MG63 (cell line): ENCODE measurements at regions not wholly inside any gene's neighbourhood (a gene's known extent, or its start where the extent isn't known, plus 50 kb on each side); places are given as distances from the start of the nearest gene placed in this dataset.
"Not testable (repeated sequence)": the region's sequence is repeated elsewhere in the genome, so short reads cannot be mapped to it uniquely, and the experiment has no call there.

Experiments
- DNase-seq: peaks from one replicate; pipeline ENCODE4 v3.0.0-alpha.2; 2020
- H3K27me3 ChIP-seq: fragments of 250-450 bp; sonication (Bioruptor Pico); 2 replicates; pipeline ENCODE4 v1.5.1; 2020; ENCODE audit warnings: mild to moderate bottlenecking, moderate library complexity
- H3K36me3 ChIP-seq: fragments of 250-450 bp; sonication (Bioruptor Pico); 2 replicates; pipeline ENCODE4 v1.5.1; 2020; ENCODE audit warnings: mild to moderate bottlenecking, moderate library complexity
- H3K4me3 ChIP-seq: fragments of 250-450 bp; sonication (Bioruptor Pico); 2 replicates; pipeline ENCODE4 v1.5.1; 2020; ENCODE audit warnings: mild to moderate bottlenecking, moderate library complexity
- H3K9me3 ChIP-seq: fragments of 250-450 bp; sonication (Bioruptor Pico); 2 replicates; pipeline ENCODE4 v1.5.1; 2020; ENCODE audit warnings: mild to moderate bottlenecking, moderate library complexity

DNA sequence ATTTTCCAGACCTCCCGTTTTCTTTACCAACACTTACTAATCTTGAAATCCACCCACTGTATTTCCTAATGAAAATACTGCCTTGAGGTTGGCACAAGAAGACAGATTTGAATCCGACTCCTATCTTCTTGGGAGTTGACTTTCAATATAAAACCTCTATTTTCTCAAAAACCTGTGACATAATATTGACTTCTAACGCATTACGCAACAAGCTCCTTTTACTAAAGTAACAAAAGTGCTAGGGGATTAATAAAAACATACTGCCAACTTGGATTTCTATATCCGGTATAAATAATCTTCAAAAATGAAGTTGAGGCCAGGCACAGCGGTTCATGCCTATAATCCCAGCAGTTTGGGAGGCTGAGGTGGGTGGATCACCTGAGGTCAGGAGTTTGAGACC lies 382.0 kb downstream of the PREX1 start:
- H3K27me3 ChIP-seq, result peaks cover 2% of the 10 kb centered on the region; the same call in 1 of the 2 replicates
- no peaks in the 10 kb centered on the region for H3K36me3 ChIP-seq
- H3K9me3 ChIP-seq, result peaks cover 7% of the 10 kb centered on the region
- DNase-seq, result no peak
- H3K4me3 ChIP-seq, result no peak overlapping the region

GRCh38 chr20:48444249-48444648 lies 383.6 kb downstream of the PREX1 start:
- no peak for DNase-seq
- Histone ChIP-seq H3K27me3 (peaks cover 9% of the 10 kb centered on the region; the same call in 1 of the 2 replicates), H3K9me3 (peaks cover 7% of the 10 kb centered on the region), H3K36me3 (no peaks in the 10 kb centered on the region), H3K4me3 (no peak overlapping the region)

GRCh38 chr20:48440916-48441315 lies 386.9 kb downstream of the PREX1 start:
- H3K9me3 ChIP-seq, result peaks cover 7% of the 10 kb centered on the region
- peaks cover 17% of the 10 kb centered on the region for H3K27me3 ChIP-seq
- DNase-seq, result no peak
- H3K36me3 ChIP-seq, result no peaks in the 10 kb centered on the region
- no peak overlapping the region for H3K4me3 ChIP-seq

- H3K4me3 ChIP-seq, H3K36me3 ChIP-seq, H3K9me3 ChIP-seq, DNase-seq: not testable (repeated sequence)
- peaks cover 17% of the 10 kb centered on the region for H3K27me3 ChIP-seq
These were observed 387.5 kb downstream of the PREX1 start for GRCh38 chr20:48440261-48440660.

- Histone ChIP-seq H3K4me3 (no peak overlapping the region), H3K9me3 (no peaks in the 10 kb centered on the region), H3K36me3 (no peaks in the 10 kb centered on the region), H3K27me3 (peaks cover 17% of the 10 kb centered on the region)
- DNase-seq, result no peak
These were observed 390.7 kb downstream of the PREX1 start for GRCh38 chr20:48437146-48437545.

GRCh38 chr20:48436609-48437008 lies 391.2 kb downstream of the PREX1 start:
- not testable (repeated sequence) for H3K36me3 ChIP-seq, H3K4me3 ChIP-seq, H3K9me3 ChIP-seq, DNase-seq
- H3K27me3 ChIP-seq, result peaks cover 17% of the 10 kb centered on the region

DNA sequence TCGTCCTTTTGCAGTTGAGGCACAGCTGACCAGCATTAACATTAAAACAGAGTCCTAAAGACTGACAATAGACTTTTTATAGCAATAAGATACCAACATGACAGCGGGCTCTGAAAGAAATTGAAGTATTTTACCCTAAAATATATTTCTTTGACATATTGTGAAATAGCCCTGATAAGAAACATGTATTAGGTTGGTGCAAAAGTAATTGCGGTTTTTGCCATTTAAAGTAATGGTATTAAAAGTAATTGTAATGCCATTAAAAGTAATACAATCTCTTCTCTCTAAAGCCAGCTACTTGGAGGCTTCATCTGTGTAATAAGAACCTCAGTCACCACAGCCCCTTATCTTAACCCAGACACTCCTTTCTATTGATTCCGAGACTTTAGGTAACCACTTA lies 394.6 kb downstream of the PREX1 start:
- no peak for DNase-seq
- Histone ChIP-seq H3K27me3 (peaks cover 25% of the 10 kb centered on the region), H3K36me3 (no peaks in the 10 kb centered on the region), H3K4me3 (no peak overlapping the region), H3K9me3 (no peaks in the 10 kb centered on the region)

- Histone ChIP-seq H3K9me3 (no peaks in the 10 kb centered on the region), H3K27me3 (peaks cover 24% of the 10 kb centered on the region), H3K4me3 (no peak overlapping the region), H3K36me3 (no peaks in the 10 kb centered on the region)
- DNase-seq, result peak; percentile 41
These were observed 395.3 kb downstream of the PREX1 start for GRCh38 chr20:48432494-48432832.

DNA sequence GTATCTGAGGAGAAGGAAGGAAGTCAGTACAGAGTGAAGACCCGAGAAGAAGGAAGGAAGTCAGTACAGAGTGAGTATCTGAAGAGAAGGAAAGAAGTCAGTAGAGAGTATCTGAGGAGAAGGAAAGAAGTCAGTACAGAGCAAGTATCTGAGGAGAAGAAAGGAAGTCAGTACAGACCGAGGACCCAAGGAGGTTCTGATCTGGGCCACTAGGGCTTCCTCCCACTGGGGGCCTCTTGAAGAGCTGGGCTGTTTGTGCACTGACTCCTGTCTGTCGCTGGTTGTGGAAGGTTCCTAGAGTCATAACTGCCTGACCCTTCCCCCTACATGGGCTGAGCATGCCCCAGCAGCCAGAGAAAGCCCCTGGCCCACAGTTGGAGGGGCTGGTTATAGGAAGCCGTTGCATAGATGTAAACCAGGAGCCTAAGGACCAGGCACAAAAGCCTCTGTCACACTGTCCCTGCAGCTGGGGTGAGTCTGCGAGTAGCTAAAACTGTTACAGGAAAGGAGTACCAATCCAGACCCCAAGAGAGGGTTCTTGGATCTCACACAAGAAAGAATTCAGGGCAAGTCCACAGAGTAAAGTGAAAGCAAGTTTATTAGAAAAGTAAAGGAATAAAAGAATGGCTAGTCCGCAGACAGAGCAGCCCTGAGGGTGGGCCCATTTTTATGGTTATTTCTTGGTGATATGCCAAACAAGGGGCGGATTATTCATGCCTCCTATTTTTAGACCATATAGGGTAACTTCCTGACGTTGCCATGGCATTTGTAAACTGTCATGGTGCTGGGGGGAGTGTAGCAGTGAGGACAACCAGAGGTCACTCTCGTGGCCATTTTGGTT lies 395.9 kb downstream of the PREX1 start:
- H3K4me3 ChIP-seq, result no peak overlapping the region
- no peaks in the 10 kb centered on the region for H3K36me3 ChIP-seq
- H3K27me3 ChIP-seq, result peaks cover 25% of the 10 kb centered on the region
- no peak for DNase-seq
- H3K9me3 ChIP-seq, result no peaks in the 10 kb centered on the region

GRCh38 chr20:48426630-48427029 lies 401.2 kb downstream of the PREX1 start:
- Histone ChIP-seq H3K36me3 (no peaks in the 10 kb centered on the region), H3K4me3 (no peak overlapping the region)

DNA sequence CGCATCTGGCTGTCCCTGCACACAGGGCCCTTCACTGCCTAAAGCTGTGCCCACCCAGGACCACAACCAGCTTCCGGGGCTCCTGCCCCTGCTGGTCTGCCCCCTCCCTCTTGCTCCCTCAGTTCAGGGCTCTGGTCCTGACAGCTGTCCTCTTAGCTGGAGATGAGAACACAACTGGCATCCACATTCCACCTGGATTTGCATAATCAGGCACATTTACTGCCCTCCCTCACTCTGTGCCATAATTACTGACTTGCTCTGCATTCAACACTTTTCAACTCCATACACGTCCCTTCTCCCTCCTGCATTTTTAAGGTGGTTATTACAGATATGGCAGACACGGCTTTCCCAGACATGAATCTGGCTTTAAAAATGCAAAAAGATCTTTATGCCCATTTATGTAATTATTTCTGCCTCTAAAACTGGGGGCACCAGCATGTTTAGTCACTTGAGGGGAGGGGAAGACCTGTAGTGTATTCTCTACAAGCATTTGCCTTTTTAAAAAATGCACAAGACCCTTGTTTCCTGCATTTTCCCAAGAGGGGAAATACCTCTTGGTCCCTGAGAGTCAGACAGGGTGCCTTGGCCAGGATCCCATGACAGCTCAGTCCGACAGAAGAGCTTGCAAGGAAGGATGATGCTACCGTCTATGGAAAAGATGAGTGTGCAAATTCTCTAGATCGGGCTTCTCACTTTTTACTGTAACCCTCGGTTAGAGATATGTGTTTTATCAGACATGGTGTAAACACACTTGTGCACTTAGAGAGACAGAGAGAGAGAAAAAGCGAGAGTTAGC lies 401.8 kb downstream of the PREX1 start:
- Histone ChIP-seq H3K4me3 (no peak overlapping the region), H3K36me3 (no peaks in the 10 kb centered on the region), H3K9me3 (no peaks in the 10 kb centered on the region), H3K27me3 (peaks cover 49% of the 10 kb centered on the region)
- no peak for DNase-seq

More at GRCh38 chr20:48426630-48427029, 401.2 kb downstream of the PREX1 start:
- H3K9me3 ChIP-seq, result no peaks in the 10 kb centered on the region
- peaks cover 44% of the 10 kb centered on the region for H3K27me3 ChIP-seq
- DNase-seq, result no peak

- no peaks in the 10 kb centered on the region for H3K9me3 ChIP-seq
- no peaks in the 10 kb centered on the region for H3K36me3 ChIP-seq
- H3K27me3 ChIP-seq, result peaks cover 44% of the 10 kb centered on the region
- H3K4me3 ChIP-seq, result no peak overlapping the region
- no peak for DNase-seq
These were observed 402.5 kb downstream of the PREX1 start for GRCh38 chr20:48425321-48425720.

- Histone ChIP-seq H3K4me3 (no peak overlapping the region), H3K9me3 (no peaks in the 10 kb centered on the region), H3K36me3 (no peaks in the 10 kb centered on the region), H3K27me3 (peaks cover 29% of the 10 kb centered on the region)
- DNase-seq, result no peak
These were observed 405.4 kb downstream of the PREX1 start for GRCh38 chr20:48422242-48422960.

GRCh38 chr20:48421547-48421946 lies 406.3 kb downstream of the PREX1 start:
- no peak for DNase-seq
- Histone ChIP-seq H3K27me3 (peaks cover 21% of the 10 kb centered on the region), H3K4me3 (no peak overlapping the region), H3K9me3 (no peaks in the 10 kb centered on the region), H3K36me3 (no peaks in the 10 kb centered on the region)

DNA sequence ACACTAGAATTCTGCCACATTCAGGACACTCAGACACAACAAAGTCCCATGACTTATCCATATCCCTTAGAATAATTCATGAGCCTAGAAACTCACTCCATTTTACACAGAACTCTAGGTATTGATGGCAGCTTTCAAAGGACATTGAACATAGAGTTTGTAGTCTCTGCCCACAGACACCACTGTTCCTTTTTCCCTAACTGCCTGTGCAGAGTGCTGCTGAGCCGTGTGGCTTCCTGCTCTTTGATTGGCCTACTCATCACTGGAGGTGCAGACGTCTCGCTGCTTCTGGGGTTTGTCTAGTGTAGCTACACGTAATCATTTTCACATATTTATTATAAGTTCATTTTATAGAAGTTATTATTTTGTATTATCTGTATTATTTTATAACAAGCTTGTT lies 407.6 kb downstream of the PREX1 start:
- no peak for DNase-seq
- H3K9me3 ChIP-seq, result no peaks in the 10 kb centered on the region
- H3K36me3 ChIP-seq, result no peaks in the 10 kb centered on the region
- H3K4me3 ChIP-seq, result no peak overlapping the region
- peaks cover 9% of the 10 kb centered on the region; the same call in 1 of the 2 replicates for H3K27me3 ChIP-seq

DNA sequence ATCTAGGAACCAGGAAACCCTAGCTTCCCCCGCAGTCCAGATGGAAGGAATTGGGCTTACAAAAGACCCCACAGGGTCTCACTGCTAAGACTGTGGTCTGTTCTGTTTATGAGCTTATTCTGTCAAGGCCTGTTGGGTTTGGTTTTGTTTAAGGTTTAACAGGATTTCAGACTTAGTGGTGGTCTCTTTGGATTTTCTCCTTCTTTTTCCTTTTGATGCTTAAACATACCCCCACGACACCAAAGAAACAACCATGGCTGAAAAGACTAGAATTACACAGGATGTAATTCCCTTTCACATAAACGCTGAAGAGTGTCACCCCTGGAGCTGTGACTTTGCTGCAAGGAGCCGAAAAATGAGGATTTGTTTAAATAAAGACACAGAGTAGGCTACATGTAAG lies 408.6 kb downstream of the PREX1 start:
- Histone ChIP-seq H3K36me3 (no peaks in the 10 kb centered on the region), H3K9me3 (no peaks in the 10 kb centered on the region), H3K27me3 (peaks cover 9% of the 10 kb centered on the region; the same call in 1 of the 2 replicates), H3K4me3 (no peak overlapping the region)
- no peak for DNase-seq

DNA sequence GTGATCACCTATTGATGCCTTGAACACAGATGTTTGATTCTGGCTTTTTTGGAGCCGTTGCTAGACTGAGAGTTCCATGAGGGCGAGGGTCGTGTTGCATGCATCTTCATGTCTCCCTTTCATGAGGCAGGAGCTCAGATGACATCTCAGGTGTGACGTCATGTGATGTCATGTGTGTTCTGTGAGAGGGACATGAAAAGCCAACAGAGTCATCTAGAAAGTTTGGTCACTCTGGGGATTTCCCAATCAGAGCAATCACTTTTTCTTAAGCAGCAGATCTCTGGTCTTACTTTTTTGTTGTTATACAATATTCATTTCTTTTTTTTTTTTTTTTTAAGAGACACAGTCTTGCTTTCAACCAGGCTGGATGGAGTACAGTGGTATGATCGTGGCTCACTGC lies 411.8 kb downstream of the PREX1 start:
- H3K27me3 ChIP-seq, result peaks cover 6% of the 10 kb centered on the region; the same call in 1 of the 2 replicates
- no peaks in the 10 kb centered on the region for H3K9me3 ChIP-seq

More for the DNA sequence above, 411.8 kb downstream of the PREX1 start:
- no peak for DNase-seq
- H3K4me3 ChIP-seq, result no peak overlapping the region
- no peaks in the 10 kb centered on the region for H3K36me3 ChIP-seq
